ENCODE measurements at regions not wholly inside any gene's neighbourhood (a gene's known extent, or its start where the extent isn't known, plus 50 kb on each side); places are given as distances from the start of the nearest gene placed in this dataset.

GRCh38 chr7:25823571-25823970, 328.4 kb upstream of the NFE2L3 start:
- TF ChIP-seq POLR2AphosphoS5 (IDR thresholded peaks at IDR 0.05; ENCODE audit: borderline replicate concordance, low read depth, low read length) = no peak
- TF ChIP-seq EZH2 (IDR thresholded peaks at IDR 0.05) = no peak

Data from SK-N-MC (cell line).